Gastrocnemius medialis (tissue), 4 donors: ENCODE measurements at regions not wholly inside any gene's neighbourhood (a gene's known extent, or its start where the extent isn't known, plus 50 kb on each side); places are given as distances from the start of the nearest gene placed in this dataset.

Experiments
- CTCF ChIP-seq, 5 experiments: fragments of 450-650 bp in 3 of 5; fragments of 200-600 bp in 2 of 5; sonication (generic) in 2 of 5; IDR thresholded peaks in 4 of 5; conservative IDR thresholded peaks in 1 of 5; 1 replicate in 4 of 5; 2 replicates in 1 of 5; pipeline ENCODE4 v1.5.1; 2016 to 2019; ENCODE audit warnings: antibody characterized with exemption in 5 of 5, mild to moderate bottlenecking in 3 of 5, moderate library complexity in 3 of 5
- POLR2A ChIP-seq, 2 donors: fragments of 450-650 bp; IDR thresholded peaks; one replicate each; pipeline ENCODE4 v1.6.1; 2017; ENCODE audit warnings: antibody characterized with exemption in 2 of 2, mild to moderate bottlenecking in 2 of 2, moderate library complexity in 2 of 2

GRCh38 chr5:88488130-88488529, 219.5 kb upstream of the TMEM161B start:
- TF ChIP-seq CTCF (IDR thresholded peaks at IDR 0.05 in 4 of 5, conservative IDR thresholded peaks at IDR 0.05 in 1 of 5) (no peak), POLR2A (IDR thresholded peaks at IDR 0.05) (no peak)
